PC-3 (cell line): ENCODE measurements at regions not wholly inside any gene's neighbourhood (a gene's known extent, or its start where the extent isn't known, plus 50 kb on each side); places are given as distances from the start of the nearest gene placed in this dataset.

Experiments
- ATAC-seq: fragments of 200-7000 bp; cut with Tn5 transposase; 2 replicates; pipeline ENCODE4 v1.9.1; 2020; ENCODE audit warnings: mild to moderate bottlenecking, moderate library complexity
- BruUV-seq: library from RNA; stranded (reverse); fragments of 400-500 nt; replicated peaks from 2 replicates; lab custom pipeline; 2021; lab: Mats Ljungman, UMichigan
- CTCF ChIA-PET: fragments of 300-600 bp; sonication (Branson Sonifier 250); formaldehyde crosslinking; loops from one replicate; lab custom pipeline; 2022; ENCODE audit warnings: antibody characterized with exemption; lab: Charles Lee
- POLR2A ChIA-PET: fragments of 300-600 bp; sonication (Branson Sonifier 250); formaldehyde crosslinking; loops from one replicate; lab custom pipeline; 2022; ENCODE audit warnings: antibody characterized with exemption; ENCODE audit not compliant: unreplicated experiment; lab: Charles Lee
- DNase-seq: peaks from one replicate; pipeline ENCODE4 v3.0.0-alpha.2; 2015
- H2AFZ ChIP-seq: fragments of 300-600 bp; sonication (generic); 2 replicates; pipeline ENCODE4 v1.6.0; 2016; ENCODE audit warnings: antibody characterized with exemption, low read length
- H3F3A ChIP-seq: fragments of 300-600 bp; sonication (generic); one replicate; pipeline ENCODE4 v1.6.0; 2017; ENCODE audit warnings: antibody characterized with exemption, low read length, control low read depth, mild to moderate bottlenecking; ENCODE audit not compliant: unreplicated experiment
- H3K27ac ChIP-seq: fragments of 300-600 bp; sonication (generic); 2 replicates; pipeline ENCODE4 v1.5.1; 2016; ENCODE audit warnings: mild to moderate bottlenecking, low read length
- H3K27me3 ChIP-seq: fragments of 300-600 bp; sonication (generic); 2 replicates; pipeline ENCODE4 v1.6.1; 2016; ENCODE audit warnings: low read length, mixed read lengths
- H3K36me3 ChIP-seq: fragments of 300-600 bp; sonication (generic); 2 replicates; pipeline ENCODE4 v1.6.1; 2016; ENCODE audit warnings: low read depth, mixed run types, low read length, mixed read lengths
- H3K4me1 ChIP-seq: fragments of 300-600 bp; sonication (generic); 2 replicates; pipeline ENCODE4 v1.5.1; 2016; ENCODE audit warnings: low read length; ENCODE audit not compliant: insufficient read depth
- H3K4me2 ChIP-seq: fragments of 300-600 bp; sonication (generic); 2 replicates; pipeline ENCODE4 v1.6.0; 2016; ENCODE audit warnings: low read length
- H3K4me3 ChIP-seq: fragments of 300-600 bp; sonication (generic); 2 replicates; pipeline ENCODE4 v1.5.1; 2016; ENCODE audit warnings: mild to moderate bottlenecking, low read length, mixed read lengths
- H3K79me2 ChIP-seq: fragments of 300-600 bp; sonication (generic); 2 replicates; pipeline ENCODE4 v1.6.1; 2017; ENCODE audit warnings: low read length, mixed read lengths
- H3K9ac ChIP-seq: fragments of 300-600 bp; sonication (generic); 2 replicates; pipeline ENCODE4 v1.6.0; 2016; ENCODE audit warnings: mild to moderate bottlenecking, low read length
- H3K9me2 ChIP-seq: fragments of 300-600 bp; sonication (generic); replicated peaks from 2 replicates; pipeline ENCODE4 v1.6.1; 2016; ENCODE audit warnings: mixed run types, low read length, mixed read lengths
- H3K9me3 ChIP-seq: fragments of 300-600 bp; sonication (generic); 2 replicates; pipeline ENCODE4 v1.6.1; 2016; ENCODE audit warnings: low read length, mixed read lengths
- H4K20me1 ChIP-seq: fragments of 300-600 bp; sonication (generic); 2 replicates; pipeline ENCODE4 v1.6.1; 2016; ENCODE audit warnings: low read length, mixed read lengths
- CTCF ChIP-seq: fragments of 300-600 bp; sonication (generic); conservative IDR thresholded peaks from 2 replicates; pipeline ENCODE4 v1.5.1; 2017; ENCODE audit warnings: antibody characterized with exemption, low read depth, mild to moderate bottlenecking, low read length
- EZH2 ChIP-seq: fragments of 300-600 bp; sonication (generic); IDR thresholded peaks from one replicate; pipeline ENCODE4 v1.6.1; 2017; ENCODE audit warnings: antibody characterized with exemption, mild to moderate bottlenecking, low read length; ENCODE audit not compliant: unreplicated experiment
- EZH2phosphoT487 ChIP-seq: fragments of 300-600 bp; sonication (generic); IDR thresholded peaks from 2 replicates; pipeline ENCODE4 v1.6.1; 2018; ENCODE audit warnings: mild to moderate bottlenecking, antibody characterized with exemption, low read length, borderline replicate concordance
- intact Hi-C: fragments of 100-400 bp; cut with micrococcal nuclease; formaldehyde crosslinking; loops from 2 replicates; pipeline ENCODE4 v1.9.0; 2023

GRCh38 chr2:12391116-12391515 lies 325.6 kb upstream of the TRIB2 start:
- POLR2A ChIA-PET = no interaction called here
- TF ChIP-seq CTCF (no peak), EZH2 (no peak), EZH2phosphoT487 (no peak)

DNA sequence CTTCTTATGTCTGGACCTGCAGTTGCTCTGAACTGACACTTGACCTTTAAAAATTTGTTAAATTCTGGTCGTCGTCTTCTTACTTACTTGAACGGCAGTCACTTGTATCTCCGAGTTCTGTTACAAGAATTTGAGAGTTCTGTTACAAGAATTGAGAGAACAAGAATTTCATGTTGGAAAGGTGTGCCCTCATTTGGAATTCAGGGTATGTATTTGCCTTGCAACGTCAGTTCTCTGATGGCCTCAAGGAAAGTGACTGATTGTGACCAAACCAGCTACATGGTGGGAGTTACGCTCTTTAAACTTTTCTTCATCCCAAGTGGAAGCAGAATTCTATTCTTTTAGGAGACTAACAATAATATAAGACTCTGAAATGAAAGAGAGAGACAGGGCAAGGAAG lies 320.0 kb upstream of the TRIB2 start:
- no peaks in the 10 kb centered on the region for H3K79me2 ChIP-seq
- DNase-seq (no peak), ATAC-seq (no peak)
- peaks cover 4% of the 10 kb centered on the region; the same call in 1 of the 2 replicates for H3K4me1 ChIP-seq
- intact Hi-C loops = no loop called here
- H3K9ac ChIP-seq = no peak overlapping the region
- no peaks in the 10 kb centered on the region for H3K36me3 ChIP-seq
- no peaks in the 10 kb centered on the region for H3F3A ChIP-seq
- BruUV-seq = no TSS peak
- CTCF ChIA-PET = no interaction called here
- H3K4me2 ChIP-seq = no peak overlapping the region
- H4K20me1 ChIP-seq = no peaks in the 10 kb centered on the region
- no peaks in the 10 kb centered on the region for H3K9me2 ChIP-seq
- H3K27me3 ChIP-seq = no peaks in the 10 kb centered on the region
- H3K4me3 ChIP-seq = no peak overlapping the region
- H2AFZ ChIP-seq = no peak overlapping the region
- TF ChIP-seq CTCF (no peak), EZH2 (no peak), EZH2phosphoT487 (no peak)
- no peaks in the 10 kb centered on the region for H3K9me3 ChIP-seq
- no peak overlapping the region for H3K27ac ChIP-seq
- POLR2A ChIA-PET = no interaction called here

More at GRCh38 chr2:12391116-12391515, 325.6 kb upstream of the TRIB2 start:
- H3K4me1 ChIP-seq = peaks cover 4% of the 10 kb centered on the region; the same call in 1 of the 2 replicates
- BruUV-seq = no TSS peak
- H3K27ac ChIP-seq = no peak overlapping the region
- H3K4me2 ChIP-seq = no peak overlapping the region
- H3K4me3 ChIP-seq = no peak overlapping the region
- H3K27me3 ChIP-seq = no peaks in the 10 kb centered on the region
- H3K9ac ChIP-seq = no peak overlapping the region
- H3K9me2 ChIP-seq = no peaks in the 10 kb centered on the region
- intact Hi-C loops = no loop called here
- CTCF ChIA-PET = no interaction called here
- no peaks in the 10 kb centered on the region for H4K20me1 ChIP-seq
- no peaks in the 10 kb centered on the region for H3F3A ChIP-seq
- no peaks in the 10 kb centered on the region for H3K79me2 ChIP-seq
- no peak for ATAC-seq
- H3K9me3 ChIP-seq = no peaks in the 10 kb centered on the region
- no peak for DNase-seq
- H3K36me3 ChIP-seq = no peaks in the 10 kb centered on the region
- H2AFZ ChIP-seq = no peak overlapping the region

GRCh38 chr2:12397854-12398253 lies 318.9 kb upstream of the TRIB2 start:
- intact Hi-C loops = no loop called here
- no peaks in the 10 kb centered on the region for H3K9me3 ChIP-seq
- no peak overlapping the region for H3K4me2 ChIP-seq
- CTCF ChIA-PET = no interaction called here
- no peaks in the 10 kb centered on the region for H4K20me1 ChIP-seq
- POLR2A ChIA-PET = no interaction called here
- H3K4me3 ChIP-seq = no peak overlapping the region
- H3K27ac ChIP-seq = no peak overlapping the region
- no peak for DNase-seq
- no peaks in the 10 kb centered on the region for H3K79me2 ChIP-seq
- no peaks in the 10 kb centered on the region for H3K36me3 ChIP-seq
- H3K4me1 ChIP-seq = peaks cover 4% of the 10 kb centered on the region; the same call in 1 of the 2 replicates
- H3K27me3 ChIP-seq = no peaks in the 10 kb centered on the region
- no peaks in the 10 kb centered on the region for H3K9me2 ChIP-seq
- no peak for TF ChIP-seq EZH2
- TF ChIP-seq CTCF = no peak
- no peak for TF ChIP-seq EZH2phosphoT487
- no peaks in the 10 kb centered on the region for H3F3A ChIP-seq
- no peak for ATAC-seq
- H3K9ac ChIP-seq = no peak overlapping the region
- H2AFZ ChIP-seq = no peak overlapping the region
- no TSS peak for BruUV-seq
